A673 (cell line): ENCODE measurements at regions not wholly inside any gene's neighbourhood (a gene's known extent, or its start where the extent isn't known, plus 50 kb on each side); places are given as distances from the start of the nearest gene placed in this dataset.

ENCODE experiments used
- CTCF ChIP-seq: fragments of 300-800, 200-600 bp; sonication (generic); conservative IDR thresholded peaks from 2 replicates; pipeline ENCODE4 v1.5.1; 2017; ENCODE audit warnings: low read depth, mild to moderate bottlenecking, antibody characterized with exemption, low read length, moderate library complexity, mixed read lengths
- EZH2 ChIP-seq: fragments of 200-600 bp; sonication (generic); IDR thresholded peaks from 2 replicates; pipeline ENCODE4 v1.6.1; 2017; ENCODE audit warnings: borderline replicate concordance, low read depth, mild to moderate bottlenecking, mixed read lengths, antibody characterized with exemption, low read length; ENCODE audit not compliant: poor library complexity, severe bottlenecking

DNA sequence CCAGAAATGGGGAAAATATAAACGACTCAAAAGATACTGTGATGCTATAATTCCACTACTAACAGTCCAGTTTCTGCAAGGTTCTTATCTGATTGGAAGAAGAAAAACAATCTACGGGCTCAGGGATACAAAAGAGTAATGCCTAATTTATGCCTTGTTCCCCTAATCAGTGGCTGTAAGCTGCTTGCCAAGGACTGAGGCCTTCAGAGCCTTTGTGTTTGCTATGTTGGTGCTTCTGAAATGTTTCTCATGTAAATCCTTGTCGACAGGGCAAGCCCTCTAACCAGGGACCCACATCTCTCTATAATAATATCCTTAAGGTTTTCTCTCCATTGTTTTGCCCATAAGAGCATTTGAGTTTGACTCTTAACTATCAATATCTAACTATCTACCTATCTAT is 89.7 kb upstream of the CLDN10 start:
- TF ChIP-seq EZH2 (no peak), CTCF (no peak)
